Stimulated activated CD4-positive, alpha-beta T cell treated with anti-CD3 and anti-CD28 coated beads, Interleukin-2, amount 100 ng/mL, for 24 hours (primary cell): ENCODE measurements at regions not wholly inside any gene's neighbourhood (a gene's known extent, or its start where the extent isn't known, plus 50 kb on each side); places are given as distances from the start of the nearest gene placed in this dataset.

Experiments used
- DNase-seq, 2 donors: peaks; one replicate each; pipeline ENCODE4 v3.0.0-alpha.2; 2020

- DNase-seq, result no peak
Measured at GRCh38 chr10:126787201-126787600, 116.7 kb upstream of the C10orf90 start.

- no peak for DNase-seq
Measured at GRCh38 chr10:126795318-126795717, 109.9 kb upstream of the DOCK1 start.

GRCh38 chr10:126798649-126799048 is 106.6 kb upstream of the DOCK1 start:
- DNase-seq, result no peak

- no peak for DNase-seq
Measured at GRCh38 chr10:126803394-126803793, 101.8 kb upstream of the DOCK1 start.

- DNase-seq, result no peak
Measured at GRCh38 chr10:126804396-126804795, 100.8 kb upstream of the DOCK1 start.

DNA sequence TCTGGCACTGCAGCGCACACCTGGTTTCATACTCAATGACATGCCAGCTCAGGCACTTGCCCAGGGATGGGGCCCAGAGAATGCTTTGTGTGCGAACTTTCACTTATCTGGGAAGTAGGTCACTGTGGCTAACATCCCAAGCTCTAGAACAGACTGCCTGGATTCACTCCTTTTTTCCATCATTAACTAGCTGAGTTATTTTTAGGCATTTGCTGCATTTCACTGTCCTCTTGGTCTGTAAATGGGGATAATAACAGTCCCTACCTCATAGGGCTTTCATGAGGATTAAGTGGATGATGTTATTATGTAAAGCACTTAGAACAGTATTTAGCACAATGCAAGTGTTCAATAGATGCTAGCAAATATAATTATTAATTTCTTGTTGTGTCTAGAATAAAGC is 98.7 kb upstream of the DOCK1 start:
- no peak for DNase-seq

GRCh38 chr10:126806991-126807702 is 98.1 kb upstream of the DOCK1 start:
- no peak for DNase-seq

- no peak for DNase-seq
Measured at GRCh38 chr10:126808103-126808502, 97.1 kb upstream of the DOCK1 start.

DNA sequence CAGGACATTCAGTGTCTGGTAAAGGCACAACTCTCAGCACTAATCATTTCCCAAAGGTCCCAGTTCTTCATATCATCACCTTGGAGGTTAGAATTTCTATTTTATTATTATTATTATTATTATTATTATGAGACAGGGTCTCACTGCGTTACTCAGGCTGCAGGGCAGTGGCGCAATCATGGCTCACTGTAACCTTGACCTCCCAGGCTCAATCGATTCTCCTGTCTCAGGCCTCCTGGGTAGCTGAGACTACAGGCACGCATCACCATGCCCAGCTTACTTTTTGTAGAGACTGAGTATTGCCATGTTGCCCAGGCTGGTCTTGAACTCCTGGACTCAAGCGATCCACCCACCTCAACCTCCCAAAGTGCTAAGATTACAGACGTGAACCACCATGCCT is 91.8 kb upstream of the DOCK1 start:
- no peak for DNase-seq

DNA sequence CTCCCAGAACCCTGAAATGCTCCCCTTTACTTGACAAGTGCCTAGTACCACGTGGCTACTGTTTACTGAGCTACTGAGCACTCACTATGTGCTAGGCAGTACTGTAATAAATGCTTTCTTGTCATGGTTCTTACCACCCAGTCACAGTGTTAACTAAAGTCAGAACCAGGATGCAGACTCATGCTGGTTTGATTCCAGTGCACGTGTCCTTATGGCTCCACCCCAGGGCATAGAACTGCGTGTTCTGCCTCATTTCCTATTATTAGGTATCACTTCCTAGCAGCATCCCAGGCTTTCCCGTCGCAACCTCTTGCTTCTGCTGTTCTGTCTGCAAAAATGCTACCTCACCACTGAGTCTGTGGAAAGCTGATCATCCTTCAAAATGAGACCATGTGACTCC is 71.7 kb upstream of the DOCK1 start:
- no peak for DNase-seq

GRCh38 chr10:126836009-126836408 is 69.2 kb upstream of the DOCK1 start:
- DNase-seq, result no peak

- no peak for DNase-seq
Measured at GRCh38 chr10:126838316-126838715, 66.9 kb upstream of the DOCK1 start.

- no peak for DNase-seq
Measured at GRCh38 chr10:126839094-126839761, 66.0 kb upstream of the DOCK1 start.

DNA sequence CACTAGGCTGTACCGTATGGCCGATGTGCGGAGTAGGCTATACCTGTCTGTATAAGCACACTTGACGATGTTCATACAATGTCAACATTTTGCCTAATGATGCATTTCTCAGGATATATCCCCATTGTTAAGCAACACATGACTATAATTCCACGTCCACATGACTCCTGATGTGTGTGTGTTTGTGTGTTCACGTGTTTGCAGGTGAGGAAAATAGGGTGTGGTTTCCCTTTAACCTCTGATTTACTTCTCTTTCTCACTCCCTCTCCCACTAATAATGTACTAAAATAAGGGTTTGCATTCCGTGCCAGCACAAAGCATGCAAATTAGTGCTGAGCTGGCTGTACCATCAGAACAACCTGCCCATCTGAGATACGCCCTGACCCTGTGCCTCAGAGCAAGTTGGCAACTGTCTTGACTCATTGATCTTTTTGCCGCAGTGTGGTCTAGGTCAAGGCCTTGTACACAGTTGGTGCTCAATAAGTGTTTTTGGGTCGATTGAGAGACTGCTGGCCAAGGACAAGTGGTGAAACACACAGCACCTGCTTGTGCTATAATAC is 64.6 kb upstream of the DOCK1 start:
- no peak for DNase-seq

GRCh38 chr10:126841341-126841895 is 63.8 kb upstream of the DOCK1 start:
- no peak for DNase-seq

GRCh38 chr10:126842356-126842755 is 62.9 kb upstream of the DOCK1 start:
- no peak for DNase-seq

- DNase-seq, result no peak
Measured at GRCh38 chr10:126842836-126843235, 62.4 kb upstream of the DOCK1 start.

GRCh38 chr10:126843299-126843934 is 61.8 kb upstream of the DOCK1 start:
- DNase-seq, result no peak

GRCh38 chr10:126844406-126844805 is 60.8 kb upstream of the DOCK1 start:
- DNase-seq, result no peak

GRCh38 chr10:126846469-126846868 is 58.8 kb upstream of the DOCK1 start:
- no peak for DNase-seq

GRCh38 chr10:126846959-126847358 is 58.3 kb upstream of the DOCK1 start:
- DNase-seq, result no peak

- DNase-seq, result no peak
Measured at GRCh38 chr10:126847666-126848065, 57.6 kb upstream of the DOCK1 start.

DNA sequence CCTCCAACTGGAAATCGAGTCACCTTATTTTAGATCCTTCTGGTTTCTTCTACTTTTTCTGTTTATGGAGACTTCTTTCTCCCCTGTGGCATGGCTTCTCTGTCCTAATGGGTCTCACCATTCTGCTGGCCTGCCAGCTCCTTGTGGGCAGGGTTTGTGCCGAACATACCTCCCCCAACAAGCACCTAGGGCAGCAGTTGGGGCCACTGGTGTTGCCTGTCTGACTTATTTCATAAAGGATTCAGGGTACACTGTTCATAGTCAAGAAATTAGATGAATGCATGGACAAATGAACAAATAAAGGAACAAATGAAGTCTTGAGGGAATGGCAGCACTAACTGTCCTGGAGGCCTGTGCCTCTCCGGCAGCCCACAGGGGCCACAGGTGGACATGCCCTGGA is 55.6 kb upstream of the DOCK1 start:
- DNase-seq, result no peak
